ENCODE measurements at regions not wholly inside any gene's neighbourhood (a gene's known extent, or its start where the extent isn't known, plus 50 kb on each side); places are given as distances from the start of the nearest gene placed in this dataset.

- no peak overlapping the region for H3K27ac ChIP-seq
- DNase-seq (ENCODE audit: low spot score): no peak
- no peak overlapping the region for H3K4me3 ChIP-seq
- no peak for TF ChIP-seq CTCF (IDR thresholded peaks at IDR 0.05)
These were observed 166.1 kb upstream of the BMPER start for GRCh38 chr7:33739286-33739685.

GRCh38 chr7:33742521-33742920 lies 162.8 kb upstream of the BMPER start:
- H3K27ac ChIP-seq: no peak overlapping the region
- no peak overlapping the region for H3K4me3 ChIP-seq
- no peak for TF ChIP-seq CTCF (IDR thresholded peaks at IDR 0.05)
- no peak for DNase-seq (ENCODE audit: low spot score)

DNA sequence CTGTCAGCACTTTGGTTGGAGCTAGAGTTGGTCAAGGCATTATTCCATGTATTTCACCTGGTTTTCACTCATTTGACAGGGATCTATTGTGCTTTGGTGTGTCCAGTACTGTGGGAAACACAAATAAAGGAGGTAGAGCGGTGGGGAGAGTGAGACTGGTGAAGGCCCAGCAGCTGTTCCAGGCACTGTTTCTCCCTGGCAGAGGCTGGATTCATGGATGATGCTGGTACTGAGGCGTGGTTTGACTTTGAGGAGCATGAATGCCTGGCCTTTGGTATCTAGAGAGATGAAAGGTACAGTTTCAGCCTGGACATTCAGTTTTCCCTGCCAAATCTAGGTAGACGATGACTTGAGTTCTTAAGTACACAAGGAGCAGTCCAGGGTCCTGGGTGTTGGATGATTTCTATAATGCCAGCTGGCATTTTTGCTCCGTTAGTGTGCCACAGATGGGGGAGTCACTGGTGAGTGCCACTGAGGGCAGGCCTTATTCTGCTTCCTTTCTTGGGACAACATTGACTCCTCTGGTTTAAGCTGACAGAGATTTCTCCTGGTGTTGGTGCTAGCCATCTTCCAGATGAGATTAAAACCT lies 162.2 kb upstream of the BMPER start:
- Histone ChIP-seq H3K27ac (peak overlapping the region in 1 of 2 donors; percentile 37), H3K4me3 (no peak overlapping the region)
- no peak for DNase-seq (ENCODE audit: low spot score)
- TF ChIP-seq CTCF (IDR thresholded peaks at IDR 0.05): no peak

DNA sequence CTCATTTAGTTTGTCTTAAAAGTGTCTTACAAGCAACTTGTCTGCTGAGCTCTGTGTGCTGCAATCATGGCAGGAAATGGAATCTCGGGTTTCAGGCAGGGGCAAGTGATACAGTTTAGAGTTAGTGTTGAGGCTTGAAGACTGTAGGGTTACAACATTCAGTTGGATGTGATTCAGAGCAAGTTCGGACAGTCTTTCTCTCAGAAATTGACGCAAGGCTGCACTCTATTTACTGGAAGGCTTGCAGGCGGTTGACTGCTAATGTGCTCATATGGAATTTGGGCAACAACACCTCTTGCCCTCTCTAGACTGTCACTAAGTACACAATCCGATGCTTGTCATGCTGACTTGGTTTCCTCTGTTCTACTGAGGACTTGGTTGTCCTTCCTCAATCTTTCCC lies 161.7 kb upstream of the BMPER start:
- DNase-seq (ENCODE audit: low spot score): no peak
- TF ChIP-seq CTCF (IDR thresholded peaks at IDR 0.05): no peak
- H3K27ac ChIP-seq: peak overlapping the region in 1 of 2 donors; percentile 37
- H3K4me3 ChIP-seq: no peak overlapping the region

- no peak overlapping the region for H3K4me3 ChIP-seq
- no peak overlapping the region for H3K27ac ChIP-seq
- peak; percentile 14 for TF ChIP-seq CTCF (IDR thresholded peaks at IDR 0.05)
- no peak for DNase-seq (ENCODE audit: low spot score)
These were observed 160.9 kb upstream of the BMPER start for GRCh38 chr7:33744293-33745075.

DNA sequence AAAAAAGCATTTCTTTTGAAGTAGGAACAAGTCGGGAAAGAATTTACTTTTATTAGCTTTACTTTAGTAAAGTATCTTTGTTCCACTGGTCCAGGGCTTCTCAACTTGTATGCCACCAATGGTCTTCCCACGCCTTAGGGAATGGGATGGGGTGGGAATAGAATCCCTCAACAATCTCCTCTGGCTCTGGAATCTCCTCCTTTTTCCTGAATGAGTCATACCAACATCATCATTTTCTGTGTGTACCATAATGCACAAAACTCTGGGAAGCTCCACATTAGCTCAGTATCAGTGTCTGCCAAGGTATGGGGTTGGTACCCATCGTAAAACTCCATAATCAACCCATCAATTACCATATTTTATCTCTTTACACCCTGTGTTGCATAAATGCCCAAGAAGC lies 159.4 kb upstream of the BMPER start:
- no peak for TF ChIP-seq CTCF (IDR thresholded peaks at IDR 0.05)
- DNase-seq (ENCODE audit: low spot score): no peak
- H3K4me3 ChIP-seq: no peak overlapping the region
- no peak overlapping the region for H3K27ac ChIP-seq

DNA sequence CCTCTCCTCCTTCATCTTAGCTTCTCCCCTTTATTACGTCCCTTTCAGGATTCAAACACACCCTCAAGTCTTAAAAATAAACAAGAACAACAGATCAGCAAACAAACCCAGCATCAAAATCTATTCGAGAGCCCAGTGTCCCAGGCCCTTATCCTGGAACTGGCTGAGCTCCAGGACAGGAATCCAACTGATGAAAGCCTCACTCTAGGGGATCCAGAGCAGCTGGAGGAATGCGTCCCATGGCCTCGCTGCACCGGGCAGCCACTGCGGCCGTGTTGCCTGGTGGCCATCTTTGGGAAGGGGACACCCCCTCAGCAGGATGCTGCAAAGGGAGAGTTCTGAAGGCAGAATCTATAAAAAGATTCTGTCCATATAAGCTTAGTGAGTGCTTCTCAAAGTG lies 156.5 kb upstream of the BMPER start:
- H3K4me3 ChIP-seq: no peak overlapping the region
- no peak for TF ChIP-seq CTCF (IDR thresholded peaks at IDR 0.05)
- no peak overlapping the region for H3K27ac ChIP-seq
- no peak for DNase-seq (ENCODE audit: low spot score)
